ENCODE measurements at regions not wholly inside any gene's neighbourhood (a gene's known extent, or its start where the extent isn't known, plus 50 kb on each side); places are given as distances from the start of the nearest gene placed in this dataset.

DNA sequence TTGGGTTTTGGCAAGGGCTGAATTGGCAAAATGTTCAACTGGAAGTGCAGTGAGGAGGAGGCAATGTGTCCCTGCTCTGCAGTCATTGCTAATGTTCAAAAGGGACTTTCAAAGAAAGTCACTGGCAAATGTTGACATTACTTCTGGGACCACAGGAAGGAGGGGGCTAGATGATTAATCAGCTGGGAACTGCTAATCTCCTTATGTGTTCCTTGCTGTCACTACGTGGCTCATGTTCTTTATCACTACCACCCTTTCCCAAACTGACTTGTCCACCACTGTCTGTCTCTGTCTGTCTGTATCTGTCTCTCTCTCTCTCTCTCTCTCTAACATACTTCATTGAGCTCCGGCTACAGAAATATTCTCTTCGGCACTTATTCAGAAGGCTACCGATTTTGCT is 86.9 kb upstream of the MTPN start:
- no peak for TF ChIP-seq Cebpa-rat (IDR thresholded peaks at IDR 0.05)
- no peak overlapping the region for H3K4me2 ChIP-seq
- H3K27me3 ChIP-seq: no peaks in the 10 kb centered on the region
- no peaks in the 10 kb centered on the region for H3K9me3 ChIP-seq (replicated peaks in 1 of 11)
- H3K4me3 ChIP-seq: no peak overlapping the region
- no peak overlapping the region for H3K27ac ChIP-seq
- H3K9ac ChIP-seq: no peak overlapping the region
- H3K36me3 ChIP-seq: no peaks in the 10 kb centered on the region
- H4K20me1 ChIP-seq: no peaks in the 10 kb centered on the region
- H3K4me1 ChIP-seq: no peaks in the 10 kb centered on the region

DNA sequence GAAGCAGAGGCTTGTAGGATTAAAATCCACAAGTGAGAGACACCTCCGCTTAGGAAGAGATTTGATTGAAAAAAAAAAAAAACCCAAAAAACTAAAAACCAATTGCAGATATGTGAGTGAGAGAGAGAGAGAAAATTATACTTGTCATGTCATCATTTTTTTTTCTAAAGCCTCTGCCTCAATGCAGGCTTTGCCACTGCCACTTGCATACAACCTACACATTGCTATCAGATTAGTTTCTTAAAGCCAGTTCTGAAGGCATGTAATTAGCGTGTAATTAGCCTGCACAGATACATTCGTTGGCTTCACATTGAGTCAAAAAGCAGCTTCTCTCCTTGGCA is 86.1 kb upstream of the MTPN start:
- no peak overlapping the region for H3K9ac ChIP-seq
- no peaks in the 10 kb centered on the region for H4K20me1 ChIP-seq
- H3K4me3 ChIP-seq: no peak overlapping the region
- no peak overlapping the region for H3K27ac ChIP-seq
- H3K4me2 ChIP-seq: no peak overlapping the region
- H3K4me1 ChIP-seq: no peaks in the 10 kb centered on the region
- no peaks in the 10 kb centered on the region for H3K36me3 ChIP-seq
- no peaks in the 10 kb centered on the region for H3K27me3 ChIP-seq
- no peak for TF ChIP-seq Cebpa-rat (IDR thresholded peaks at IDR 0.05)
- no peaks in the 10 kb centered on the region for H3K9me3 ChIP-seq (replicated peaks in 1 of 11)

DNA sequence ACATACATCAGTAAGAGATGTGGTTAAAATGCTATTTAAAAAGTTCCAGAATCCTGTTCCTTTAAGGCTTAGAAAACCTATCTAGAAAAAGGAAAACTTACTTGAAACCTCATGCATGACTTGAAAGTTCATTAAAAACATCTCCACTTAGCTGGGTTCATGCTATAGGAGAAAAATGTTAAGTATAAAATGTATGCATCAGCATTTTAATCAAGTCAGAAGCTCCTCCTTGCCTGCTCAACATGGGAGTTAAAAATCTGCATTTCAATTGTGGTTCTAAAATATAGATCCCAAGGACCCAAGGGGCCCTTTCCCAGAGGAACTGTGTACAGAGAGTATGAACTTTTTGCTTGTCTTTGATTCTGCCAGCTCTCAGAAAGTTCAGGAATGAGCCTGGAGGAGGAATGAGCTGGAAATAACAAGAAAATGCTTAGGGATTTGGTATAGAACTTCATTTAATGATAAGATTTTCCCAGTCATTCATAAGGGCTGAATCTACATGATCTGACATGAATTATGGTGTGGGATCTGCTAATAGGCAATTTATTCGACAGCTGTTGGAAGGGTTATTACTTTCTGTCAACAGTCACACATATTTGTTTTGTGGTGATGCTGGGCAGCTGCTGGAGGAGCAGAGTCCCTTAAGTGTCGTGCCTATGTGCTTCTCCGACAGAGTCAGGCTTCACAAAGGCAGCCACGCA is 85.6 kb upstream of the MTPN start:
- Histone ChIP-seq H3K27me3 (no peaks in the 10 kb centered on the region), H3K9ac (no peak overlapping the region), H3K4me1 (peaks cover 0 to under 1% (median 0%) of the 10 kb centered on the region in 10 experiments; a peak in 1 of 20 replicates), H3K36me3 (no peaks in the 10 kb centered on the region), H3K9me3 (replicated peaks in 1 of 11) (no peaks in the 10 kb centered on the region), H3K4me2 (no peak overlapping the region), H3K27ac (no peak overlapping the region), H3K4me3 (no peak overlapping the region), H4K20me1 (no peaks in the 10 kb centered on the region)
- TF ChIP-seq Cebpa-rat (IDR thresholded peaks at IDR 0.05): no peak

DNA sequence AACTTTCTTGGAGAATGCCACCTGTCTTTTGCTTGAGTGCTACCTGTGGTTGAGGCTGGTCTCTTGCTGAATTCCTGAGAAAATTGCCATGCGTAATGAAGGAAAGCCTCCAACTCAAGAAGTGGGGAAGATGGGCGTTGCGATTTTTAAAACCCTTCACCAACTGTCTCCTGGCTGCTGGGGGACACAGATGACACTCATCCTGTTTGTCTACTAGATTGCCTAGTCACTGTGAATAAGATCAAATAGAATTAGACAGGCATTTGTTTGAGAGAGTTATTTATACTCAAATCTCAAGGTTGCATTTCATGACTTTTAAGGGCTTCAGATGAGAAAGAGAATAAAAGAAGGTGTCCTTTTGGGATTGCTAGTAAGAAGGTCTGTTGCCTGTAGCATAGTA is 84.3 kb upstream of the MTPN start:
- H3K36me3 ChIP-seq: no peaks in the 10 kb centered on the region
- no peak overlapping the region for H3K4me3 ChIP-seq
- H4K20me1 ChIP-seq: no peaks in the 10 kb centered on the region
- H3K27me3 ChIP-seq: no peaks in the 10 kb centered on the region
- no peak overlapping the region for H3K4me2 ChIP-seq
- H3K9ac ChIP-seq: no peak overlapping the region
- peaks cover 0 to 12% (median 0%) of the 10 kb centered on the region in 10 experiments; a peak in 2 of 20 replicates for H3K4me1 ChIP-seq
- TF ChIP-seq Cebpa-rat (IDR thresholded peaks at IDR 0.05): no peak
- H3K9me3 ChIP-seq (replicated peaks in 1 of 11): no peaks in the 10 kb centered on the region
- H3K27ac ChIP-seq: no peak overlapping the region

DNA sequence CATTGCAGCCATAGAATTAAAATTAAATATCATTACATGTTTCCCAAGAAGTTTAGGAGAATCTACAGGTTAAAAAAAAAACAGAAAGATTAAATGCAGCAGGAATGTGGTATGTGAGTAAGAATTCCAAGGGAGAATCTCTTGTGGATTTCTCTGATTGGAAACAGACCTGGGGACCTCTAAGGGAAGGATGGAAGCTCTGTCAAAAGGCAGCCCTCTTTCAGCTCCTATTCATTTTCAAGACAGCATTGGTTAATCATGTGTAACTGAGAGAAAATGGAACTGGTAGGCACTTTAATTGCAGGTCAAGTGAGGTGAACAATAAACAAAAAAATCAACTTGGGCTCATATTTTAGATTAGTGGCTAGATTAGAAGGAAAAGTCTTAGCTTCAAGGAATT is 81.4 kb upstream of the MTPN start:
- H3K4me1 ChIP-seq: peaks cover 0 to 12% (median 0%) of the 10 kb centered on the region in 10 experiments; a peak in 2 of 20 replicates
- no peaks in the 10 kb centered on the region for H4K20me1 ChIP-seq
- H3K27me3 ChIP-seq: no peaks in the 10 kb centered on the region
- no peak overlapping the region for H3K4me3 ChIP-seq
- H3K27ac ChIP-seq: no peak overlapping the region
- no peak for TF ChIP-seq Cebpa-rat (IDR thresholded peaks at IDR 0.05)
- H3K4me2 ChIP-seq: no peak overlapping the region
- H3K36me3 ChIP-seq: no peaks in the 10 kb centered on the region
- no peaks in the 10 kb centered on the region for H3K9me3 ChIP-seq (replicated peaks in 1 of 11)
- no peak overlapping the region for H3K9ac ChIP-seq

DNA sequence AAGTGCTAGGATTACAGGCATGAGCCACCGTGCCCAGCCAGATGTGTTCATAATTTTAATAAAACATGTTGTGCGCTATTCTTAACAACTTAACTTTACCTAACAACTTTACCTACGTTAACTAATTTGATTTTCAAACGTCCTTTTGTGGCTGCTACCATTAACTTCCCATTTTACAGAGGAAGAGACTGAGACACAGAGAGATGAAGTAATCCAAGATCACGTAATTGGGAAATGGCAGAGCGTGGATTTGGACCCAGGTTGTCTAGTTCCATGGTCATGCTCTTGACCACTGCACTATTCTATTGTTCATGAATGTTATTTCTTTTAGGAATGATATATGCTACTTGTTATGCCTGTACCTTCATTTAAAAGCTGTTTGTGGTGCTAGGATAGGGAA is 80.3 kb upstream of the MTPN start:
- Histone ChIP-seq H3K9me3 (replicated peaks in 1 of 11) (0 out of 22 replicates have a peak, but pooled peaks cover 0 to 4% (median 0%) of the 10 kb centered on the region in 11 experiments), H3K27ac (no peak overlapping the region), H3K9ac (no peak overlapping the region), H3K4me2 (0 out of 22 replicates have a peak overlapping the region, but pooled peaks of 1 of the 11 experiments have one; percentile 14), H3K36me3 (no peaks in the 10 kb centered on the region), H3K4me1 (peaks cover 0 to 12% (median 0%) of the 10 kb centered on the region in 10 experiments; a peak in 2 of 20 replicates), H3K27me3 (no peaks in the 10 kb centered on the region), H4K20me1 (no peaks in the 10 kb centered on the region), H3K4me3 (no peak overlapping the region)
- no peak for TF ChIP-seq Cebpa-rat (IDR thresholded peaks at IDR 0.05)

DNA sequence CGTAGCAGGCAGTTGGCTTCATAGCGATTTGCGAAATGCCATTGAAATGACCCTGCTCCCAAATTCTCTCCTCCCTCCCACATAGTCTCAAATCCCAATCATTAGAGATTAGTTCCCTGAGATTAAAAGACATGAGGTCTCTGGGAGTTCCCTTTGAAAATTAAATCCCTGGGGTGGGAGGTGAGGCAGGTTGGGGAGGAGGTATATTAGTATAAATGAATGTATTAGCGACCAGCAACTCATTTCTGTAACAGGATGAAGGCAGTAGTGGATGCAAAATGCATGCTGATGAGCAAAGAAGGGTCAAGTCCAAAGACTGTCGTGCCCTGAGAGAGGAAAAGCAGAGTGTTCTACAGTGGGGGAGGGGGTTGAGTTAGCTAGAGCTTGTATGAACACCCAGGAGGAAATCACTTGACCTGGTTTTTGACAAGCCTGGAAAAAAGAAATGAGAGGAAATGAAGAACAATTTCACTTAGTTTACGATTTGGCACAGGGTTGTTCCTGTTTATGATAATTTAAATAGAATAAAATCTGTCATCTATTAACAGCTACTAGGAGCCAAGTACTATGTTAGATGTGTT is 79.6 kb upstream of the MTPN start:
- no peaks in the 10 kb centered on the region for H3K27me3 ChIP-seq
- no peaks in the 10 kb centered on the region for H4K20me1 ChIP-seq
- peaks cover 0 to 12% (median 0%) of the 10 kb centered on the region in 10 experiments; a peak in 2 of 20 replicates for H3K4me1 ChIP-seq
- H3K9me3 ChIP-seq (replicated peaks in 1 of 11): 0 out of 22 replicates have a peak, but pooled peaks cover 0 to 9% (median 0%) of the 10 kb centered on the region in 11 experiments
- no peaks in the 10 kb centered on the region for H3K36me3 ChIP-seq
- H3K4me2 ChIP-seq: 0 out of 22 replicates have a peak overlapping the region, but pooled peaks of 1 of the 11 experiments have one; percentile 14
- no peak for TF ChIP-seq Cebpa-rat (IDR thresholded peaks at IDR 0.05)
- H3K4me3 ChIP-seq: no peak overlapping the region
- no peak overlapping the region for H3K27ac ChIP-seq
- H3K9ac ChIP-seq: no peak overlapping the region

DNA sequence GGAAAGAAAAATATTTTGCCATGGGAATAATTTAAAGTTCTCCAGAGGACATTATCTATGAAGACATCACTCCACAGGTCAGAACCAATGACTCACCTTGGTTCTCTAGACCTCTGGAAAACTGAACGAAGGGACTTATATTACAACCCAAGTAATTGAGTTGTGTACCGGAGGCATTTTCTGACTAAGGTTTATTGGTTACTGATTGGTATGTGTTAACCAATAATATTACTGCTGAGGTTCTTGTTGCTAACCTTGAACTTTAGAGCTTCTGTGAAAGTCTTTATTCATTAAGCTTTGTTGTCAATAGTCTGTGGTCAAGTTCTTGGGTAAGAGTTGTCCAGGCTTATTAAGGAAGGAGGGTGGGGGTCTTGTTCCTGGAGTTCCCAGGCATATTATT is 78.1 kb upstream of the MTPN start:
- H3K9ac ChIP-seq: no peak overlapping the region

DNA sequence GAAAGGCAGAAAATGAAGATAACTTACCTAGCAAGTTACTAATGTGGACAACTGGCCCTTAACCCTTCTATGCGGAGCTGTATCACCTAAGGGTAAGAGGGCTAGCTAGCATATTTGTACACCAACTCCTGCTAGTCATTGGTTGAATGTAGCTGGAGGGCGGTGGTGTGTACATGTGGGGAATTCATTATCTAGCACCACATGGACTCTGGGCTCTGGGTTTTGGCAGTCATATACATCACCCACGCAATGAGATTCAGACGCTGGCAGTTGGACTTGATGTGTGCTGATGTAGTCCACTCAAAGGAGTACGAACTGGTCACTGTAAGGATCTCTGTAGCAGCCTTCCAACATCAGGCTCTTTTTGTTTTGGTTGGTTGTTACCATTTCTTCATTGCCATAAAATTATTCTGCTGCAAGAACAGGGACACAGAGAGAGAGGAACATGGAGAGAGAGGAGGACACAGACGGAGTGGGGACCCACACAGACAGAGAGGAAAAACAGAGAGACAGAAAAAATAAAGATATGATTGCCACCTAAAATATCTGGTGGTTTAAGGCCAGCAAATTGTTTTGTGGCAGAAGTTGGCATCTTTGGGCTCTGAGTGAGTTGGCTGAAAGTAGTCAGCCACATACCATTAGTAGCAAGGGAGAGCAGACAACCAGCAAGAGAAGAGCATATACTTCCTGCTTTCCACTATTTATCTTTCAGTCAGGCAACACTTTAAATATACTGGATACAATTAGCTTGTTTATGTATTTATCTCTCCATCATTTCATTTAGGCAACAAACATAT is 76.7 kb upstream of the MTPN start:
- TF ChIP-seq Cebpa-rat (IDR thresholded peaks at IDR 0.05): no peak
- Histone ChIP-seq H3K9ac (no peak overlapping the region), H3K36me3 (no peaks in the 10 kb centered on the region), H3K27me3 (no peaks in the 10 kb centered on the region), H3K4me3 (no peak overlapping the region), H3K4me1 (peaks cover 0 to 12% (median 0%) of the 10 kb centered on the region in 10 experiments; a peak in 2 of 20 replicates), H3K9me3 (replicated peaks in 1 of 11) (peaks cover 0 to 9% (median 0%) of the 10 kb centered on the region in 11 experiments; a peak in 3 of 22 replicates), H3K4me2 (no peak overlapping the region), H4K20me1 (no peaks in the 10 kb centered on the region), H3K27ac (no peak overlapping the region)

More for the DNA sequence above, 78.1 kb upstream of the MTPN start:
- Histone ChIP-seq H3K27ac (no peak overlapping the region), H3K4me3 (no peak overlapping the region), H3K4me2 (no peak overlapping the region), H3K4me1 (peaks cover 0 to 12% (median 0%) of the 10 kb centered on the region in 10 experiments; a peak in 2 of 20 replicates), H3K36me3 (no peaks in the 10 kb centered on the region), H4K20me1 (no peaks in the 10 kb centered on the region), H3K27me3 (no peaks in the 10 kb centered on the region), H3K9me3 (replicated peaks in 1 of 11) (0 out of 22 replicates have a peak, but pooled peaks cover 0 to 9% (median 0%) of the 10 kb centered on the region in 11 experiments)
- no peak for TF ChIP-seq Cebpa-rat (IDR thresholded peaks at IDR 0.05)
